MG63 (cell line): ENCODE measurements at regions not wholly inside any gene's neighbourhood (a gene's known extent, or its start where the extent isn't known, plus 50 kb on each side); places are given as distances from the start of the nearest gene placed in this dataset.
"Not testable (repeated sequence)": the region's sequence is repeated elsewhere in the genome, so short reads cannot be mapped to it uniquely, and the experiment has no call there.

Source experiments
- DNase-seq: peaks from one replicate; pipeline ENCODE4 v3.0.0-alpha.2; 2020
- H3K27me3 ChIP-seq: fragments of 250-450 bp; sonication (Bioruptor Pico); 2 replicates; pipeline ENCODE4 v1.5.1; 2020; ENCODE audit warnings: mild to moderate bottlenecking, moderate library complexity
- H3K36me3 ChIP-seq: fragments of 250-450 bp; sonication (Bioruptor Pico); 2 replicates; pipeline ENCODE4 v1.5.1; 2020; ENCODE audit warnings: mild to moderate bottlenecking, moderate library complexity
- H3K4me3 ChIP-seq: fragments of 250-450 bp; sonication (Bioruptor Pico); 2 replicates; pipeline ENCODE4 v1.5.1; 2020; ENCODE audit warnings: mild to moderate bottlenecking, moderate library complexity
- H3K9me3 ChIP-seq: fragments of 250-450 bp; sonication (Bioruptor Pico); 2 replicates; pipeline ENCODE4 v1.5.1; 2020; ENCODE audit warnings: mild to moderate bottlenecking, moderate library complexity

GRCh38 chr11:13140873-13141655 is 131.9 kb downstream of the RASSF10 start:
- Histone ChIP-seq H3K9me3 (no peaks in the 10 kb centered on the region), H3K36me3 (no peaks in the 10 kb centered on the region), H3K4me3 (no peak overlapping the region), H3K27me3 (no peaks in the 10 kb centered on the region)
- DNase-seq: no peak

- Histone ChIP-seq H3K36me3 (no peaks in the 10 kb centered on the region), H3K9me3 (no peaks in the 10 kb centered on the region), H3K4me3 (no peak overlapping the region), H3K27me3 (no peaks in the 10 kb centered on the region)
- no peak for DNase-seq
These were observed 132.9 kb downstream of the RASSF10 start for GRCh38 chr11:13141731-13142709.

GRCh38 chr11:13143486-13144297 is 133.9 kb upstream of the BMAL1 start:
- Histone ChIP-seq H3K9me3 (no peaks in the 10 kb centered on the region), H3K4me3 (no peak overlapping the region), H3K27me3 (no peaks in the 10 kb centered on the region), H3K36me3 (no peaks in the 10 kb centered on the region)
- DNase-seq: no peak

- no peaks in the 10 kb centered on the region for H3K27me3 ChIP-seq
- no peaks in the 10 kb centered on the region for H3K36me3 ChIP-seq
- no peaks in the 10 kb centered on the region for H3K9me3 ChIP-seq
- H3K4me3 ChIP-seq: no peak overlapping the region
- no peak for DNase-seq
These were observed 132.1 kb upstream of the BMAL1 start for GRCh38 chr11:13145461-13145860.

GRCh38 chr11:13149991-13150390 is 127.6 kb upstream of the BMAL1 start:
- DNase-seq: no peak
- Histone ChIP-seq H3K9me3 (no peaks in the 10 kb centered on the region), H3K36me3 (no peaks in the 10 kb centered on the region), H3K27me3 (no peaks in the 10 kb centered on the region), H3K4me3 (no peak overlapping the region)

GRCh38 chr11:13150487-13150886 is 127.1 kb upstream of the BMAL1 start:
- Histone ChIP-seq H3K9me3 (peaks cover 2% of the 10 kb centered on the region; the same call in 1 of the 2 replicates), H3K4me3 (no peak overlapping the region)
- no peak for DNase-seq

GRCh38 chr11:13152264-13152663 is 125.3 kb upstream of the BMAL1 start:
- DNase-seq: peak; percentile 21
- Histone ChIP-seq H3K9me3 (peaks cover 7% of the 10 kb centered on the region), H3K4me3 (no peak overlapping the region), H3K27me3 (no peaks in the 10 kb centered on the region), H3K36me3 (no peaks in the 10 kb centered on the region; the same call in 1 of the 2 replicates)

More at GRCh38 chr11:13150487-13150886, 127.1 kb upstream of the BMAL1 start:
- H3K36me3 ChIP-seq: no peaks in the 10 kb centered on the region; the same call in 1 of the 2 replicates
- H3K27me3 ChIP-seq: no peaks in the 10 kb centered on the region

GRCh38 chr11:13152736-13153541 is 124.7 kb upstream of the BMAL1 start:
- H3K36me3 ChIP-seq: no peaks in the 10 kb centered on the region; the same call in 1 of the 2 replicates
- no peaks in the 10 kb centered on the region for H3K27me3 ChIP-seq
- DNase-seq: no peak
- peaks cover 7% of the 10 kb centered on the region for H3K9me3 ChIP-seq
- no peak overlapping the region for H3K4me3 ChIP-seq

GRCh38 chr11:13154374-13154773 is 123.2 kb upstream of the BMAL1 start:
- H3K9me3 ChIP-seq, H3K27me3 ChIP-seq, H3K4me3 ChIP-seq, DNase-seq, H3K36me3 ChIP-seq: not testable (repeated sequence)

GRCh38 chr11:13160346-13160745 is 117.2 kb upstream of the BMAL1 start:
- DNase-seq: no peak
- Histone ChIP-seq H3K9me3 (peaks cover 6% of the 10 kb centered on the region), H3K27me3 (no peaks in the 10 kb centered on the region; the same call in 1 of the 2 replicates), H3K4me3 (no peak overlapping the region), H3K36me3 (no peaks in the 10 kb centered on the region; the same call in 1 of the 2 replicates)

- Histone ChIP-seq H3K4me3 (no peak overlapping the region), H3K36me3 (no peaks in the 10 kb centered on the region), H3K9me3 (peaks cover 2% of the 10 kb centered on the region; the same call in 1 of the 2 replicates), H3K27me3 (no peaks in the 10 kb centered on the region; the same call in 1 of the 2 replicates)
- DNase-seq: no peak
These were observed 116.8 kb upstream of the BMAL1 start for GRCh38 chr11:13160806-13161205.

GRCh38 chr11:13163158-13163557 is 114.4 kb upstream of the BMAL1 start:
- no peaks in the 10 kb centered on the region; the same call in 1 of the 2 replicates for H3K27me3 ChIP-seq

GRCh38 chr11:13166036-13166435 is 111.6 kb upstream of the BMAL1 start:
- Histone ChIP-seq H3K4me3 (no peak overlapping the region), H3K36me3 (no peaks in the 10 kb centered on the region), H3K27me3 (no peaks in the 10 kb centered on the region; the same call in 1 of the 2 replicates), H3K9me3 (no peaks in the 10 kb centered on the region)
- no peak for DNase-seq

More at GRCh38 chr11:13163158-13163557, 114.4 kb upstream of the BMAL1 start:
- DNase-seq: no peak
- Histone ChIP-seq H3K4me3 (no peak overlapping the region), H3K9me3 (no peaks in the 10 kb centered on the region), H3K36me3 (no peaks in the 10 kb centered on the region)

- H3K27me3 ChIP-seq: no peaks in the 10 kb centered on the region
- no peaks in the 10 kb centered on the region for H3K36me3 ChIP-seq
- no peak overlapping the region for H3K4me3 ChIP-seq
- no peaks in the 10 kb centered on the region for H3K9me3 ChIP-seq
- no peak for DNase-seq
These were observed 109.3 kb upstream of the BMAL1 start for GRCh38 chr11:13168271-13168670.

- peak; percentile 63 for DNase-seq
- H3K4me3 ChIP-seq: no peak overlapping the region
- H3K27me3 ChIP-seq: no peaks in the 10 kb centered on the region
- H3K36me3 ChIP-seq: no peaks in the 10 kb centered on the region
- H3K9me3 ChIP-seq: no peaks in the 10 kb centered on the region
These were observed 107.9 kb upstream of the BMAL1 start for GRCh38 chr11:13169709-13170108.

- no peaks in the 10 kb centered on the region for H3K36me3 ChIP-seq
- H3K9me3 ChIP-seq: no peaks in the 10 kb centered on the region
- H3K4me3 ChIP-seq: no peak overlapping the region
- DNase-seq: no peak
- H3K27me3 ChIP-seq: no peaks in the 10 kb centered on the region
These were observed 103.5 kb upstream of the BMAL1 start for GRCh38 chr11:13174090-13174489.
